HG02943 (cell line): ENCODE measurements at regions not wholly inside any gene's neighbourhood (a gene's known extent, or its start where the extent isn't known, plus 50 kb on each side); places are given as distances from the start of the nearest gene placed in this dataset.
"Not testable (repeated sequence)": the region's sequence is repeated elsewhere in the genome, so short reads cannot be mapped to it uniquely, and the experiment has no call there.

Experiments
- ATAC-seq: cut with Tn5 transposase; IDR thresholded peaks from one replicate; pipeline ENCODE4 v1.9.1; 2021; ENCODE audit warnings: mild to moderate bottlenecking, low read depth, moderate library complexity; ENCODE audit not compliant: unreplicated experiment

DNA sequence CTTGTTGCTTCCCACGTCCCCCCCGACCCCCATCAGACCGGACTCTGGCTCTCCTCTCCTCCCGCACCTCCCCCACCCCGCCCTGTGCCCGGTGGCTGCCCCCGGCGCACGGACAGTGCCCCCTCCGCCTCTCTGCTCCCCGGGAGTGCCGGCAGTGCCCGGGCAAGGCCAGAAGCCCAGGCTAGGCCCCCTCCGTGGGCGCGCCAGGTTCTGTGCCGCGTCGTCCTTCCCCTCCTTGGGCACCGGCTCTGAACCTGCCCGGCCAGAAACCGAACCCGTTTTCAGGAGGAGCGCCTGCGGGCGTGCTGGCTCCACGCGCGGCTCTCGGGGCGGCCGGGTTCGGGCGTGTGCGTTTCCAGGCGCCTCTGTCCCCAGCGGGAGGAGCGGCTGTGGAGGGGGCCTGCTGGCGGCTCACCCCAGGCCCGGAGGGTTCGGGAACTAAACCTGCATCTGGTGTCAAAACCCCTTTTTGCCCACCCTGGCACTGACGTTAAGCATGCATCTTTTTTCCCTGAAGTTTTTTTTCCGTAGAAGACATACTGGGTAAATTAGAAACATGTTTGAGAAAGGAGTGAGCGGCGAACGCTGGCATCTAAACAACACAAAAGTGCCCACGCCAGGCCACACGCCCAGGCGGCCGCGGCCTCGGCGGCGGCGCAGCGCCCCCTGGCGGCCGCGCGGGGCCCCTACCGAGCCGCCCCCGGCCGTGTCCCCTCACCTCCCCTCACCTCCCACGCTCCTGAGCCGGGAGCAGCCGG lies 123.9 kb upstream of the SLC1A4 start:
- ATAC-seq: no peak

DNA sequence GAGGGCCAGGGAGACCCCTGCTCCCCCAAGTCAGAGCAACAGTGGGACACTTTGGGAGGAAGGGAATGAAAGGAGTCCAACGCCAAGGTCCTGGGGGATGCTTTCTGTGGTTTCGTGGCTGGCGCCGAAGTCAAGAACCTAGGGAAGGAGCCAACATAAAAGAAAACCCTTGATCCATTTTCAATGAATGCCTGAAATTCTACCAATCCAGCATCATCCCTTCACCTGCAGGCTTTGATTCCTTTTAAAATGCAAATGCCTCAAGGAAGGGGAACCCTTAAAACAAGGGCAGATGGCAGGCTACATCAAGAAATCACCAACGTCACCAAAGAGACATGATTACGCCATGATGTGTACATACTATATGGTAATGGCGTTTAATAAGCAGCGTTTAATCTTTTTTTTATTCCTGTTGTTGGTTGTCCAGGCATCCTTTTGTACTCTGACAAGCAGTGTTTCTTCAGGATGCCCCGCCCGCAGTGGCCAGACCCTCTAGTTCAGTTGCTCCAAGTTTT lies 123.3 kb upstream of the SLC1A4 start:
- ATAC-seq: no peak

DNA sequence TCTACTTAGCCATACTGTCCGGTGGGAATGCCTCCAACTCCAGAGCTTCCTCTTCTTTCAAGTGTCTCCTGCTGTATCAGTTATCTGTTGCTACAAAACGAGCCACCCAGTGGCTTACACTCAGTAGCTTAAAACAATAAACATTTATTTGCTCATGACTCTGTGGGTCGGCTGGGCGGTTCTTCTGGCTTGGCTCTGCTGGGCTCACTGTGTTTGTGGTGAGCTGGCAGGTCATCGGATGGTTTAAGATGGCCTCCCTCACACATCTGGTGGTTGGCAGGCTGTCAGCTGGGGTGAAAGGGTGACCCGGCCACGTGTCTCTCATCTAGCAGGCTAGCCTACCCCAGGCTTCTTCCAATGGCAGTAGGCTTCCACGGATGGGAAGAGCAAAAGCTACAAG lies 122.4 kb upstream of the SLC1A4 start:
- ATAC-seq: no peak

DNA sequence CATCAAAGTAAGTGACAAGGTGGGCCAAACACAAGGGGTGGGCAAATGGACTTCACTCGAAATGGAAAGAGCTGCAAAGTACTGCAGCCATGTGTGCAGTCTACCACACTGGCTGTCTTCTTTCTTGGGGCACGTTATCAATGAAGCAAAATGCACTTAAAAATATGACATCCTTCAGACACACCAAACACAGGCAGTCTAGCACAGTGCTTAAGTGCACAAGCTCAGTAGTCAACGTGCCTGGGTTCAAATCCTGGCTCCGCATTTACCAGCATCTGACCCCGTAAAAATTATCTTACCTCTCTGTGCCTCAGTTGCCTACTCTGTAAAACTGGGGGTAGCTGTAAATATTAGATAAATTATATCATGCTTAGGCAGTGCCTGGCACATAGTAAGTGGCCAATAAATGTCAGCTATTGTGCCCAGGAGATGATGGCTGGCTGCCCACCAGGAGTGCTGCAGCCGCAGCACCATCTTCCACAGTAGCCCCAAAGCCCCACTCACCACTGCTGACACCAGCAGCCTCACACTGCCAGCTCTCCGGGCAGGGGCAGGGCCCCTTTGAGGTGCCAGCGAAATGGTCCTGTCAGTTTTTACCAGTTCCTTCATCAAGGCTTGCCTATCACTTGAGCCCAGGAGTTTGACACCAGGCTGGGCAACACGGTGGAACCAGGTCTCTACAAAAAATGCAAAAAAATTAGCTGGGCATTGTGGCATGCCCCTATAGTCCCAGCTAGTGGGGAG lies 121.8 kb upstream of the SLC1A4 start:
- no peak for ATAC-seq

DNA sequence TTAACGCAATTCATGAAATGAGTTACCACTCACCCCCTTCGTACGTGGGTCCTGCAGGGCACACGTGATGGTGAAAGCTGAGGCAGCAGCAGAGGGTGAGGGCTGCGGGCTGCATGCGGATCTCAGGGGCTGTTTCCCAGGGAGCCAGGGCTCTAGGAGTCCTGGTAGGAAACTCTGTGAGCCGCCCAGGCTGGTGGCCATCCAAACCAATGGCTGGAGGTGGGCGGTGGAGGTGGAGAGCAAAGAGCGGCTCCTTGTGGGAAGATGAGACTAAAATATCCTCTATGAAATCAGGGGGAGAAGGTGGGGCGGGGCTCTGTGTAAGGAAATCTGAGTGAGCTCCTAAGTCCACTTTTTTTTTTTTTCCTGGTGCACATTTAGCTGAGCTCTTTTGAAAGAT lies 120.1 kb upstream of the SLC1A4 start:
- no peak for ATAC-seq

DNA sequence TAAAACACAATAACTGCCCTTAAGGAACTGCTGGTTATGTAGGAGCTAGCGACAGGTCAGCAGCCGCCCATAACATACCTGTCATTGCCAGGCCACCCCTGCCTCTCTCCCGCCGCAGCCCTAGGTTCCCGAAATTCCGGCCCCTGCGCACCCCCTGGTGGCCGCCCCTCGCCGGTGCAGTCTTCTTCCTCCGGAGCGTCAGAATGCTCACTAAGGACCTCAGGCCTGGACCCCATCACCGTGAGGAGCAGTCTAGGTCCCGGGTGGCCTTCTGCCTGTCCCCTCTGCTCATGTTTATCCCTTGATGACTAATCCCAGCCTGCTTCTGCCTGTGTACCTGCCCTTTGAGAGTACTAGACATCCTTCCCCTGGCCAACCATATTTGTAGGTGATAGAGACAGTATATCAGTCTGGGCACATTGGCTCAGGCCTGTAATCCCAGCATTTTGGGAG lies 115.7 kb upstream of the SLC1A4 start:
- peak; percentile 64 for ATAC-seq

DNA sequence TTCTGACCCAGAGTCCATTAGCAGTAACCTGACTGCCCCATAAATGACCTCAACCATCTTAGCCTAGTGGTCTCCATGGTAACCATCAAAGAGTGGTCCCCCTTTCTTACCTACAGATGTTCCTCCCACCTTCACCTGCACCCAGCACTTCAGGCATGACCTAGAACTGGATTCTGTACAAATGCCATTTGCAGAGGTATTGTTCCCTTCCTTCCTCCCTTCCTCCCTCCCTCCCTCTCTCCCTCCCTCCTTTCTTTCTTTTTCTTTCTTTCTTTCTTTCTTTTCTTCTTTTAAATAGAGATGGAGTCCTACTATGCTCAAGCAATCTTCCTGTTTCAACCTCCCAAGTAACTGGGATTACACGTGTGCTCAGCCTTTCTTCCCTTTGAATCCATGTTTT lies 114.6 kb upstream of the SLC1A4 start:
- ATAC-seq: no peak

DNA sequence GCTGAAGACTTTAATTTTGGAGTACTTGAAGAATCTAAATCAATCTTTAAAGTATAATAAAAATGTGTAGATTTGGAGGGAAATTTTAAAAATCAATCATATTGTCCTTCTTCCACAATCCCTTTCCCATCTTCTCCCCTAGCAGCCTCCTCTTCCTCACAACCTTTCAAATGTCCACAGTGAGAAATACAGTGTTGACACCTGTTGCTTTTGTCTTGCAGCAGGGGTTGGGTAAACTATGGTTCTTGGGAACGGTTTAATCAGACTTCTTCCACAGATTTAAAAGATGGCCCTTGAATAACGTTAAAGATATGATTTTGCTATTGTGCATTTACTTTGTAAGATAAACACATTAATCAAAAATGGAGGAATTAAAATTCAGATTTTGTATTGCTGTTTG lies 113.8 kb upstream of the SLC1A4 start:
- no peak for ATAC-seq

DNA sequence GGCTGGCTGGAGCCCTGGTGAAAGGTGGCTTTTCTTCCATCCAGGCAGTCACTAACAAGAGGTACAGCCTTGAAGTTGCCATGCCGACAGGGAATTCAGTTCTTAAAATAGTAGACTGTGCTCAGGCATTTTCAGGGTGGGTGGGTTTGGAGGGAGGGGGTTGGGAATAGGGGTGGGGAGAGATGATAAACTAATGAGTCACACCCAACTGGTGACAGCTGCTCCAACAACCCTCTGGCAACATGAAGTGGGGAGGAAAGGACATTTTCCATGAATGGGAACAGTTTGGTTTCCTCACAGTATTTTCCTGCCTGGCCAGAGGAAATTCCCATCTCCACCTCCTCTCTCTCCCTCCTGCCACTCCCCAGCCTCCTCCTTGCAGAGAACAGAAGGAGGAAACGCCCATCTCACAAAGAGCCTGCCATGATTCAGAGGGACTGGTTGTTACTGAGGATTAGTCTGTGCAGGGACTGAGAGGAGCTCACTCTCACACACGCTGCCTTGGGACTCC lies 113.0 kb upstream of the SLC1A4 start:
- ATAC-seq: no peak

DNA sequence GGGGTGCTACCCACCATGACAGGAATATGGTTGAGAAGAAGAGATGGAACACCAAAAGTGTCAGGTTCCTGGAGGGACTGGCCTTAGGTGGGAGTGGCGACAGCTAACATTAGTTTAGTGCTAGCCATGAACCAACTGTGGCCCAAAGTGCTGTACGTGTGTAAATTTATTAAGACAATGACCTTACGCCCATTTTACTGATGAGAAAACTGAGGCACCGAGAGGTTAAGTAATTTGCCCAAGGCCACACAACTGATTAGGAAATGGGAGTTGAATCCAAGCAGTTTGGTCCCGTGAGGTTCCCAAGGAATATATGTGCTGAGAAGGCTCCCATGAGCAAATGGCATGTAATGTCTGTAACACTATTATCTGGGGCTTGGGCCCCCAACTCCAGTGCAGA lies 109.5 kb upstream of the SLC1A4 start:
- no peak for ATAC-seq

DNA sequence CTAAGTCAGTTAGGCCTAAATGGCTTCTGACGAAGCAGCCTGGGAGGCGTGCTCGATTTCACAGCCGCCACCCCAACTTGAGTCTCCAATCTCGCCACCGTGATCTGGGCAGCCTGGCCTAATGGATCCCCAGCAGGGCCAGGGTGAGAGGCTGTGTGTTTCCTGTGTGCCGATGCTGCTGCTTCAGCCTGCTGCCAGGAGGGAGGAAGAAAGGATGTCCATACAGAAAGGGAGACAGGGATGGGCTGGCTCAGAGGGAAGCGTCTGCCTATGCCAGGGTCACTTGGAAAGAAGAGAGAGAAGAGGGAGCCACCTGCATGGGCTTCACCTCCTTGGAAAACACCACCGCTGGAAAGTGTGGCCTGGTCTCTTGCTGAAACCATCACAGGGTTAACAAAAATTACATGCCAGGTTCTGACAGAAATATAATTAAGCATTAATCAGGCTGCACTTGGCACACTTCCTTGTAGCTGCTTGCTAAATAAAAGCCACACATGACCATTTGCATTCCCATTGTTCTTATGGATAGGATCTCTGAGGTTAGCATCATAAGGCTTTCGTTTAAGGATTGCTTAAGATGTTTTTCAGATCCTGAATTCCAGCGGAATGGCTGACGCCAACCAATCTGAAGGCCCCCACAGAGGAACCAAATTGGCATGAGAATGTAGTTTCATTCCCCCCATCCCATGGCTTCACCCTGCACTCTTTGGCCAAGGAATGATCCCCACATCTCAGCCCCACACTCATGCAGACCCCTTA lies 108.8 kb upstream of the SLC1A4 start:
- no peak for ATAC-seq

DNA sequence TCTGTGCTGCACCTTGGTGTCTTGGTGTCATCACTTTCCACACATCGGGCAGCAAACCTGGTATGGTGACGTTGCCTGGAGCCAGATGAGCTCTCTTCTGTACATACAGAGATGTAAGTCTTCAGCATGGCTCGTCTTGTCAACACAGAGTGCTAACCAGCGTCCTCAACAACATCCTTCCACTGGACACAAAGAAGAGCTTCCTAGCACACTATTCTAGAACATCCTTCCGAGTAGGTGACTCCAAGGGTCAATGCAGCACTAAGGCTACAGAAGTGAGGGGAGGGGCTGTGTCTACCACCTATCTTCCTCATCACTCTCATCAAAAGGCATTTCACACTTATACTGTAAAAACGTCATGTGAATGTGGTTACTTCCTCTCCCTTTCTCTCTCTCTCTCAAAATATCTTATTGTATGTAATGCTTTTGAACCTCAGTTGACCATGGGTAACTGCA lies 108.1 kb upstream of the SLC1A4 start:
- no peak for ATAC-seq

DNA sequence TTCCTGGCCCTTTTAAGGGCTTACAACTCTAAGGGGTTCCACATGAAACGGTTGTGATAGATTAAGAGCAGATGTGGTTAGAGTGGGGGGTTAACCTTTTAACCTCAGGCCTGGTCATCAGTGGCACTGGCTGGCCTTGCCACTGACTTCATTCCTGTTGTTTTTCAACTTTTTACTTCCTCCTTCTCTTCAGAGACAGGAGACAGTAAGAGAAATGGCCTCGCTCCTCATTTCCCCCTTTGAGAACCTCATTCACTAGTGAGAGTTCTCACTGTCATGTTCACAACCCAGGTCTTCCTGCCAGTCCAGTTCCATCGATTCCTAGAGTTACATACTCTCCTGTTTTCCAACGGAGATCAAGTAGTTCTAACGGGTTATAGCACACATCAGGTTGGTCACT lies 101.6 kb upstream of the SLC1A4 start:
- no peak for ATAC-seq

DNA sequence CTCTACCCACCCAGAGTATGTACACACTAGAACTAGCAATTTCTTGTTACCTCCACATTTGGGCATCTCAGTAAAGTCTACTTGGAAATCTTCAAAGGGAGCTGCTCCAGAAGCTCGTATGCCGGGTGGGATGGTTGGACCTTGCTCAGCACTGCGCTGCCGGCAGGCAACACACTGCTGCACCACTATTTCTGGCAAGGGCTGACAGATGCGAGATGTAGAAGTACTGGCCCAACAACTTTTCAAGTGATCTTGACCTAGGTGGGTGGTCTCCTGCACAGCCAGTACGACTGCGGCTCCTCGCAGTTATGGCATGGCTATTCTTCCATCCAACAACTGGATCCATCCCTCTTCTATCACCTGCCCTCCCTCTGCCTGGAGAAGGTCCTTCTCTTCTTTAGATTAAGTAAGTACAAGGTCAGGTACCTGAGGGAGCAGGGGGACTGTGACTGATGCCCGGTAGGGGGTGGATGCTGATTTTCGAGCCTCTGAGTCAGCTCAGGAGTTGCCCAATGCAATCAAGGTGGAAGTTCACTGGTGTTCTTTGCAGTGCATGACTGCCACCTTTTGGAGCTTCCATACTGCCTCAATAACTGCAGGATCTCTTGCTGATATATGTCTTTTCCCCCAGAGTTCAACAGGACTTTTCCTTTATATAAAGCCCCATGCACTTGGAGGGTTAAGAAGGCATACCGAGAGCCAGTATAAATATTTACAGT lies 100.4 kb upstream of the SLC1A4 start:
- no peak for ATAC-seq

DNA sequence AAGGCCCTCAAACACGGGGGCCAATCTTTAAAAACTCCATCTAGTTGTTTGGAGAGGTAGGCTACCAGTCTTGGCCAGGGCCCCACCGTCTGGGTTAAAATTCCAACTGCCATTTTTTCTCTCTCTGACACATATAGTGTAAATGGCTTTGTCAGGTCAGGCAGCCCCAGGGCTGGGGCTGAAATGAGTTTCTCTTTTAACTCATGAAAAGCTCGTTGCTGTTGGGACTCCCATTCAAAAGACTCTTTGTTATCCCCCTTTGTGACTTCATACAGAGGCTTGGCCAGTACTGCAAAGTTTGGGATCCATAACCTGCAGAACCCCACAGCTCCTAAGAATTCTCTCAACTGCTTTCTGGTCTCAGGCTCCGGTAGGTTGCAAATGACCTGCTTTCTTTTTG lies 99.4 kb upstream of the SLC1A4 start:
- ATAC-seq: no peak

DNA sequence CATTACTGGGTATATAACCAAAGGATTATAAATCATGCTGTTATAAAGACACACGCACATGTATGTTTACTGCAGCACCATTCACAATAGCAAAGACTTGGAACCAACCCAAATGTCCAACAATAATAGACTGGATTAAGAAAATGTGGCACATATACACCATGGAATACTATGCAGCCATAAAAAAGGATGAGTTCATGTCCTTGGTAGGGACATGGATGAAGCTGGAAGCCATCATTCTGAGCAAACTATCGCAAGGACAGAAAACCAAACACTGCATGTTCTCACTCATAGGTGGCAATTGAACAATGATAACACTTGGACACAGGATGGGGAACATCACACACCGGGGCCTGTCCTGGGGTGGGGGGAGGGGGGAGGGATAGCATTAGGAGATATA lies 92.6 kb upstream of the SLC1A4 start:
- not testable (repeated sequence) for ATAC-seq

DNA sequence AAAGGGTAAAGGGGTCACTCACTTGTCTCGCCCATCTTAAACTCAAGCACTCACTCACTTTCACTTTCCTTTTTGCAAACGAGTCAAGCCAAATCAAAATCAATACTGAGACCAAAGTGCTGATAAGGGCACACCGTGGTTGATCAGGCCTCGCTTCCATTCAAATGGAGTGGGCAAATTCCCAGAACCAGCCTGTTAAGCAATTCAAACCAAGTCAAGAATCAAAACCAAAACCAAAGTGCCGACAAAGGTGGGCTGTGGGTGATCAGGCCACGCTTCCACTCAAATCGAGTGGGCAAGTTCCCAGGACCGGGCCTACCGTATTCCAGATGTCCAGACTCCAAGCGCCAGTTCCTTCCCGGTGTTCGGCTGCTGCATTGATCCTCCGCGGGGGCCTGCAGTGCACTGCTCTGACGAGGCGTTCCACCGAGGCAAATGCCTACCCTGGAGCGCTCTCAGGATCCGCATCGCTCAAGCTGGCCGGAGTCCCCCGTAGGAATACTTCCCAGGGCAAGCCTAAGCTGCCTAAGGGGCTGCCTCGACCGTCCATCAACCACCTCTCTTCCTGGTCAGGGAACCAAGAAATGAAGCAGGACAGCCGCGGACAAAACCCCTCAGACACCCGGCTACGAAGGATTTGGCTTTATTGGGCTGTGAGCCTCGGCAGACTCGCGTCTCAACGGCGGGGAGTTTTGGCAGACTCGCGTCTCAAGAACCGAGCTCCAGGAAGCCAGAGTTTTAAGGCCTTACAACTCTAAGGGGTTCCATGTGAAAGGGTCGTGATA lies 89.9 kb upstream of the SLC1A4 start:
- no peak for ATAC-seq

DNA sequence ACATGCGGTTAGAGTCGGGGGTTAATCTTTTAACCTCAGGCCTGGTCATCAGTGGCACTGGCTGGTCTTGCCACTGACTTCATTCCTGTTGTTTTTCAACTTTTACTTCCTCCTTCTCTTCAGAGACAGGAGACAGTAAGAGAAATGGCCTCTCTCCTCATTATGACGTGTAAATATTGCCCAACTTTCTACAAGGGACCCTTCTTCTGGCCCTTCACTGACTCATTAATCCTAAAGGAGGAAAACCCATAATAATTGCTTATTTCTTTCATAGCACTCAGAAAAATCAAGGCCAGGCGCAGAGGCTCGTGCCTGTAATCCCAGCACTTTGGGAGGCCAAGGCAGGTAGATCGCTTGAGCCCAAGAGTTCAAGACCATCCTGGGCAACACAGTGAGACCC lies 89.3 kb upstream of the SLC1A4 start:
- not testable (repeated sequence) for ATAC-seq
